ENCODE measurements at regions not wholly inside any gene's neighbourhood (a gene's known extent, or its start where the extent isn't known, plus 50 kb on each side); places are given as distances from the start of the nearest gene placed in this dataset.

GRCh38 chr1:5481889-5482288, 510.3 kb downstream of the NPHP4 start:
- TF ChIP-seq MAX (IDR thresholded peaks at IDR 0.05): no peak
- TF ChIP-seq TCF12 (IDR thresholded peaks at IDR 0.05; ENCODE audit: low read depth): no peak
- no peak for TF ChIP-seq TAF1 (IDR thresholded peaks at IDR 0.05; ENCODE audit: low read depth)
- TF ChIP-seq YY1 (IDR thresholded peaks at IDR 0.05; ENCODE audit: low read depth): no peak
- TF ChIP-seq CREB1 (IDR thresholded peaks at IDR 0.05; ENCODE audit: low read depth): no peak
- TF ChIP-seq ZBTB7A (IDR thresholded peaks at IDR 0.05; ENCODE audit: low read depth): no peak
- TF ChIP-seq FOXM1 (IDR thresholded peaks at IDR 0.05; ENCODE audit: borderline replicate concordance, low read depth): no peak
- TF ChIP-seq CEBPB (IDR thresholded peaks at IDR 0.05): no peak
- no peak for TF ChIP-seq EGR1 (IDR thresholded peaks at IDR 0.05)
- no peak for TF ChIP-seq EP300 (IDR thresholded peaks at IDR 0.05; ENCODE audit: borderline replicate concordance)
- TF ChIP-seq USF1 (IDR thresholded peaks at IDR 0.05): no peak
- no peak for TF ChIP-seq NFIC (IDR thresholded peaks at IDR 0.05)

DNA sequence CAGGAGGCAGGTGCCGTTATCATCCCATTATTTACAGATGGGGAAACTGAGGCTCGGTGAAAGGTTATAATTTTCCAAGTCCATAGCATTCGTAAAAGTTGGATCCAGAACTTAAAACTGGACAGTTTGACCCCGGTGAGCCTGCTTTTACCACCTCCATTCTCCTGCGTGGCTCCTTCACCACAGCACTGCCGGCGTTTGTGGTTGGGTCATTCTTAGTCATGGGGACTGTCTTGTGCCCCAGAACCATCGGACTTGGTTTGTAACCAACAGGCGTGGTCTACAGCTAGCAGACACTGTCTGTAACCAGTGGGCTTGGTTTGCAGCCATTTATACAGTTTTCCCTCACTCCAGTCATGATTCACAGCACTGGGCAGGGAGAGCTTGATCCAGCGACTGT, 511.3 kb downstream of the NPHP4 start:
- TF ChIP-seq TCF12 (IDR thresholded peaks at IDR 0.05; ENCODE audit: low read depth): no peak
- TF ChIP-seq, protein P1, sequence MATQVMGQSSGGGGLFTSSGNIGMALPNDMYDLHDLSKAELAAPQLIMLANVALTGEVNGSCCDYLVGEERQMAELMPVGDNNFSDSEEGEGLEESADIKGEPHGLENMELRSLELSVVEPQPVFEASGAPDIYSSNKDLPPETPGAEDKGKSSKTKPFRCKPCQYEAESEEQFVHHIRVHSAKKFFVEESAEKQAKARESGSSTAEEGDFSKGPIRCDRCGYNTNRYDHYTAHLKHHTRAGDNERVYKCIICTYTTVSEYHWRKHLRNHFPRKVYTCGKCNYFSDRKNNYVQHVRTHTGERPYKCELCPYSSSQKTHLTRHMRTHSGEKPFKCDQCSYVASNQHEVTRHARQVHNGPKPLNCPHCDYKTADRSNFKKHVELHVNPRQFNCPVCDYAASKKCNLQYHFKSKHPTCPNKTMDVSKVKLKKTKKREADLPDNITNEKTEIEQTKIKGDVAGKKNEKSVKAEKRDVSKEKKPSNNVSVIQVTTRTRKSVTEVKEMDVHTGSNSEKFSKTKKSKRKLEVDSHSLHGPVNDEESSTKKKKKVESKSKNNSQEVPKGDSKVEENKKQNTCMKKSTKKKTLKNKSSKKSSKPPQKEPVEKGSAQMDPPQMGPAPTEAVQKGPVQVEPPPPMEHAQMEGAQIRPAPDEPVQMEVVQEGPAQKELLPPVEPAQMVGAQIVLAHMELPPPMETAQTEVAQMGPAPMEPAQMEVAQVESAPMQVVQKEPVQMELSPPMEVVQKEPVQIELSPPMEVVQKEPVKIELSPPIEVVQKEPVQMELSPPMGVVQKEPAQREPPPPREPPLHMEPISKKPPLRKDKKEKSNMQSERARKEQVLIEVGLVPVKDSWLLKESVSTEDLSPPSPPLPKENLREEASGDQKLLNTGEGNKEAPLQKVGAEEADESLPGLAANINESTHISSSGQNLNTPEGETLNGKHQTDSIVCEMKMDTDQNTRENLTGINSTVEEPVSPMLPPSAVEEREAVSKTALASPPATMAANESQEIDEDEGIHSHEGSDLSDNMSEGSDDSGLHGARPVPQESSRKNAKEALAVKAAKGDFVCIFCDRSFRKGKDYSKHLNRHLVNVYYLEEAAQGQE (IDR thresholded peaks at IDR 0.05; ENCODE audit: low read depth): no peak
- no peak for TF ChIP-seq FOXM1 (IDR thresholded peaks at IDR 0.05; ENCODE audit: borderline replicate concordance, low read depth)
- no peak for TF ChIP-seq EGR1 (IDR thresholded peaks at IDR 0.05)
- TF ChIP-seq TAF1 (IDR thresholded peaks at IDR 0.05; ENCODE audit: low read depth): no peak
- no peak for TF ChIP-seq MAX (IDR thresholded peaks at IDR 0.05)

DNA sequence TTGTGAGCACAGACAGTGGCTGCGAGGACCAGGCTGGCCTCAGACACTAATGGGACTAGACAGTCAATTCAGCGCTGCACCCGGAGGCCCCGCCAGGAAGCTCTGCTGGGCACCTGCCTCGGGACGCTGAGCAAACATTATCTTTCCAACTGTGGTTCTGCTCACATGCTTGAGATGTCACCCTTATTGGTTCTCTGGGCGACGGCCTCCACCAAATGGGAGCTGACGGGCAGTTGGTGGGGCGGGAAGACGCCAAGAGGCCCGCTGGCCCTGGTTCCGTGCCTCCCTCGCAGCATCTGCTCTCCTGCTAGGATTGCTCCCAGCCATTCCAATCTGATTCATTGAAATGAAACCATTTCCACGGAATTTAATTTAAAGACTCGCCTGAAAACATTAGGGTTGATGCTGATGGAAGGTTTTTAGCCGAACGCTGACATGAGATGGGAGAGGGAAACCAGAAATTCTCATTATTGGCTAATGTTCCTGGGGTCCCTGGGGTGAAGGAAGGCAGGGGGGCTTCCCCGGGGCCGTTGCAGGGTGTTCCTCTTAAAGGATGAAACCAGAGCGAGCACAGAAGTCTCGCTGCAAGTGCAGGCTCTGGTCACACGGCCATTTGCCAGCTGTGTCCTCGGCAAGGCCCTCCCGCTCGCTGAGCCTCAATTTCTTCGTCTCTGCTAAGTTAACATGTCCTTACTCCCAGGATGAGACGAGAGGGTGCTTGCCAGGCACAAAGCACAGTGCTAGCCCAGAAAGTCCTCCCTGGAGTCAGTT, 512.2 kb downstream of the NPHP4 start:
- TF ChIP-seq TEAD4 (IDR thresholded peaks at IDR 0.05): no peak
- no peak for TF ChIP-seq EP300 (IDR thresholded peaks at IDR 0.05; ENCODE audit: borderline replicate concordance)
- no peak for TF ChIP-seq CEBPB (IDR thresholded peaks at IDR 0.05)
- TF ChIP-seq EGR1 (IDR thresholded peaks at IDR 0.05): no peak
- TF ChIP-seq USF1 (IDR thresholded peaks at IDR 0.05): no peak
- TF ChIP-seq TCF12 (IDR thresholded peaks at IDR 0.05; ENCODE audit: low read depth): no peak
- TF ChIP-seq YY1 (IDR thresholded peaks at IDR 0.05; ENCODE audit: low read depth): no peak
- no peak for TF ChIP-seq TAF1 (IDR thresholded peaks at IDR 0.05; ENCODE audit: low read depth)
- TF ChIP-seq NFIC (IDR thresholded peaks at IDR 0.05): no peak
- no peak for TF ChIP-seq FOXM1 (IDR thresholded peaks at IDR 0.05; ENCODE audit: borderline replicate concordance, low read depth)
- no peak for TF ChIP-seq CREB1 (IDR thresholded peaks at IDR 0.05; ENCODE audit: low read depth)
- no peak for TF ChIP-seq MAX (IDR thresholded peaks at IDR 0.05)
- TF ChIP-seq, protein P1 (IDR thresholded peaks at IDR 0.05; ENCODE audit: low read depth): no peak

DNA sequence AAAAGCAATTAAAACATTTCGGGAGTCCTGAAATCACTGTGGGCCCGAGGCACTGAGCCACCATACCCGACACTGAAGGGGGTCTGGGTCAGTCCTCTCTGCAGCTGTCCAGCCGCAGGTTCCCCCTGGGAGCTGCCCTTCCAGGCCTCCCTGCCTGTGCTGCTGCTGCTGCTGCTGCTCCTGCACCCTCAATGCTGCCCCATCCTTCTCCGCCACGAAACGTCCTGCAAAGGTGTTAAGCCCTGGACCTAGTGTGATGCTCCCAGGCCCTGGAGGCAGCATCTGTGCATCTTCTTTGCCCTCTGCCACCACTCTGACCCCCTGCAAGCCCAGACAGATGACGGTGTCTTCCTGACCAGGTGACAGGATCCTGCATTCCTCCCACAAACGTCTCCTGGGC, 513.3 kb downstream of the NPHP4 start:
- TF ChIP-seq TEAD4 (IDR thresholded peaks at IDR 0.05): no peak
- no peak for TF ChIP-seq TAF1 (IDR thresholded peaks at IDR 0.05; ENCODE audit: low read depth)
- TF ChIP-seq, protein P1 (IDR thresholded peaks at IDR 0.05; ENCODE audit: low read depth): no peak
- no peak for TF ChIP-seq NFIC (IDR thresholded peaks at IDR 0.05)
- TF ChIP-seq CEBPB (IDR thresholded peaks at IDR 0.05): no peak
- no peak for TF ChIP-seq ZBTB7A (IDR thresholded peaks at IDR 0.05; ENCODE audit: low read depth)
- no peak for TF ChIP-seq EP300 (IDR thresholded peaks at IDR 0.05; ENCODE audit: borderline replicate concordance)

All from Ishikawa (cell line).